ENCODE measurements at regions not wholly inside any gene's neighbourhood (a gene's known extent, or its start where the extent isn't known, plus 50 kb on each side); places are given as distances from the start of the nearest gene placed in this dataset.

GRCh38 chr11:10641912-10642697 is 51.5 kb downstream of the IRAG1 start:
- DNase-seq (ENCODE audit: low read depth), result no peak

GRCh38 chr11:10641177-10641911 is 52.2 kb downstream of the IRAG1 start:
- DNase-seq (ENCODE audit: low read depth), result no peak

DNA sequence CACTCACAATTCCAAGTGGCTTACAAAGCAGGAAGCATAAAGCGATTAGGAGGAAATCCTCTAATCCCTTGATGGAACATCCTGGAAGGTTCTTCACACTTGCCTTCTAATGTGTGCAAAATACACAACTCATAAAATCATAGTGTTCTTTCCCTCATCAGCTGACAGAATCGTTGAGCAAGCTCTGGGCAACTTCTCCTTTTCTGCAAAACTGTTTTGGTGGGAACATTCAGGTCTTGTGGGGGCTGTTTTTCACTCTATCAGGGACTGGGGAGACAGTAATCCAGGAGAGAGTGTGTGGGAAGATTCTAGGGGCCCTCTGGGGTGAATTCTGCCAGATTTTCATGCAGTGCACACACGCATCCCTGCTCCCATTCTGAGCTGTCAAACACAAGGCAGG is 53.2 kb downstream of the IRAG1 start:
- no peak for DNase-seq (ENCODE audit: low read depth)

- no peak for DNase-seq (ENCODE audit: low read depth)
Observed at GRCh38 chr11:10639350-10639749, 54.2 kb downstream of the IRAG1 start.

DNA sequence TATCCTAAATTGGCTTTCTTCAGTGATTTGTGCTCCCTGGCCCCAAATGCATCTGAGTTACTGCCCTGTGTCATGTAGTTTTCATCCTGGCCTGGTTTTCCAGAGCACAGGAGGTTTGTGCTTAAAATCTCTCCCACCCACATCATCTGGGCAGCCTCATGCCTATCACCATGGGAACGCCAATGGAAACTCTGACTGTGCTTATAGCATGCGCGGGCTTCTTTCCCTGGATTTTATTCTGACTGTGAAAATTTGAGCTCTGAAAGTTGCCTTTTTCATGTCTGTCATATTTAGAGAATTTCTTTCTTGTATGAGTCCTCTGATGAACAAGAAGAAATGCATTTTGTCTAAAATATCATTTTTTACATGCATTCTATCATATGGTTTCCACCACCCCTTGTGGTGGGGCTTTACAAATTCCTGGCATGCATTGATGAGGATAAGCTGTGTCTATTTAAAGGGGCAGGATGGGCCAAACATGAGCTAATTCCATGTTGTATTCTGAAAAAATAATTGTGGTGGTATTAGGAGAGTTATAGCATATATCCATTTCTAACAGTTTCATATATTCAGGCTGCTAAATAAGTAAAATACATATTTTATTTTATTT is 55.1 kb downstream of the IRAG1 start:
- peak; percentile 64 for DNase-seq (ENCODE audit: low read depth)

GRCh38 chr11:10637731-10638151 is 55.8 kb downstream of the IRAG1 start:
- no peak for DNase-seq (ENCODE audit: low read depth)

DNA sequence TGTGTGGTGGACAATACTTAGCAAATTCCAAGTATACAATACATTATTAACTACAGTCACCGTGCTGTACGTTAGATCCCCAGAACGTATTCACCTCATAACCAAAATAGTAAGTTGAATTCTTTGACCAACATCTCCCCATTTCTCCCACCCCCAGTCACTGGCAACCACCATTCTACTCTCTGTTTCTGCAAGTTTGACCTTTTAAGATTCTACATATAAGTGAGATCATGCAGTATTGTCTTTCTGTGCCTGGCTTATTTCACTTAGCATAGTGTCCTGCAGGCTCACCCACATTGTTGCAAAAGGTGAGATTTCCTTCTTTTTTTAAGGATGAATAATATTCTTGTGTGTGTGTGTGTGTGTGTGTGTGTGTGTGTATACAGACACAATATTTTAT is 59.1 kb downstream of the IRAG1 start:
- no peak for DNase-seq (ENCODE audit: low read depth)

- DNase-seq (ENCODE audit: low read depth), result no peak
Observed at GRCh38 chr11:10633261-10633660, 60.3 kb downstream of the IRAG1 start.

GRCh38 chr11:10632483-10632882 is 61.1 kb downstream of the IRAG1 start:
- DNase-seq (ENCODE audit: low read depth), result no peak

GRCh38 chr11:10631761-10632160 is 61.8 kb downstream of the IRAG1 start:
- no peak for DNase-seq (ENCODE audit: low read depth)

GRCh38 chr11:10629411-10630002 is 61.0 kb upstream of the LYVE1 start:
- DNase-seq (ENCODE audit: low read depth), result no peak

DNA sequence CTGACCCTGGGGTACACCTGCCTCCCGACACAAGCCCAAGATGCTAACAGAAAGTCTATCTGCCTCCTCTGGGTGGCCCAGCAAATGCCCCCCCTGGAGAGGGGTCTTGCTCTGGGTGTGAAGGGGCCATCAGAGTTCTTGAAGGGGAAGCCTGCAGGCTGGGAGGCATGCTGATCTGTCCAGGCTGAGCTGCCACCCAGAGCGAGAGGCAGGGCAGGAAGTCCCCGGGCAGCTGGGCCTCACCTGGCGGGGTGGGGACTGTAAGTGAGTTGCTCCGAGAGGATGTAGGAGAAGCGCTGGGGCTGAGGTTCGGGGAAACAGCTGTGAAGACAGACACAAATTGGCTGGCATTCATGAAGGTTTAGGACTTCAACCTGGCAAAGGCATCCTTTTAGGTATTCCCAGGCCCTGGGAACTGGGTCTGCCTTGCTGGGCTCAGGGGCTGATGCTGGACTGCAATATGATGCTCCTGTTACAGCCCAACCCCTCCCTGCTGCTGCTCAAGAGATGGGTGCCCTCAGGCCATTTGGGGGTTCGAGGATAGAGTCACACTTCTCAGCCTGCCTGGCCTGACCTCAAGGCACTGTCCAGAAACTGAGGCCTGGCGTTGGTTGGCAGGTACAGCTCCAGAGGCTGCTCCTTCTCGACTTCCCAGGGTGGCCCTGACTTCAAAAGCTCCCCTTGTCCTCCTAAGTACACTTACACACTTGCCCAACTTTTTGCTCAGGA is 60.2 kb upstream of the LYVE1 start:
- DNase-seq (ENCODE audit: low read depth), result no peak

- DNase-seq (ENCODE audit: low read depth), result no peak
Observed at GRCh38 chr11:10627816-10628215, 59.4 kb upstream of the LYVE1 start.

- DNase-seq (ENCODE audit: low read depth), result no peak
Observed at GRCh38 chr11:10627291-10627690, 58.8 kb upstream of the LYVE1 start.

GRCh38 chr11:10625982-10626311 is 57.5 kb upstream of the LYVE1 start:
- DNase-seq (ENCODE audit: low read depth), result no peak

DNA sequence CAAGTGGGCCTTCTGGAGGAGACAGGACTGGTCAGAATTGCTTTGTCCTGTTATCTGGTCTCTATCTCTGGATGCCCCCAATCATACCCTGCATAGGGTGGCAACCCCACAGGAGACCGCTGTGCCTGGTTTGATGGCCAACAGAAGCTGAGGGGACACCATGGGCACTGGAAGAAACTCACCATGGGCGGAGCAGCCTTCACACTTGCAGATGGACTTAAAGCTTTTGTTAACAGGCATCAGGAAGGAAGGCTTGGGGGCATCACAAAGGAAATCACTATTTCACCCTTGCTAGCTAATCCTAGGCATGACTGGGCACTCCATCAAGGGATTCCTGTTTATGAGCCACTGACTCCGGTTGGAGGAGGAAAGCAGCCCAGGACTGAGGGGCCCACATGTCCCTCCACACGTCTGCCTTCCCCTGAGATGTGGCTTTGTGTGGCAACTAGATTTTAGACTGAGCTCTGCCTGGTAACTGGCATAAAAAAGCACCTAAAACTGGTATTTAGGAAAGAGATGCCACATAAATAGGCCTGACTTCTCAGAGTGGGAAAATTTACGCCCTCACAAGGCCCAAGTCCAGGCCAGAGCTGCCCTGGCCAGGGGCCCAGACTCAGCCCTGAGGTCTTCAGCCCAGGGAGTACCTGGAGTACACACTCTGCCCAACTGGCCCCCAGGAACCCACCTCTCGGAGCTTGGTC is 57.0 kb upstream of the LYVE1 start:
- no peak for DNase-seq (ENCODE audit: low read depth)

GRCh38 chr11:10623797-10624761 is 55.6 kb upstream of the LYVE1 start:
- no peak for DNase-seq (ENCODE audit: low read depth)

DNA sequence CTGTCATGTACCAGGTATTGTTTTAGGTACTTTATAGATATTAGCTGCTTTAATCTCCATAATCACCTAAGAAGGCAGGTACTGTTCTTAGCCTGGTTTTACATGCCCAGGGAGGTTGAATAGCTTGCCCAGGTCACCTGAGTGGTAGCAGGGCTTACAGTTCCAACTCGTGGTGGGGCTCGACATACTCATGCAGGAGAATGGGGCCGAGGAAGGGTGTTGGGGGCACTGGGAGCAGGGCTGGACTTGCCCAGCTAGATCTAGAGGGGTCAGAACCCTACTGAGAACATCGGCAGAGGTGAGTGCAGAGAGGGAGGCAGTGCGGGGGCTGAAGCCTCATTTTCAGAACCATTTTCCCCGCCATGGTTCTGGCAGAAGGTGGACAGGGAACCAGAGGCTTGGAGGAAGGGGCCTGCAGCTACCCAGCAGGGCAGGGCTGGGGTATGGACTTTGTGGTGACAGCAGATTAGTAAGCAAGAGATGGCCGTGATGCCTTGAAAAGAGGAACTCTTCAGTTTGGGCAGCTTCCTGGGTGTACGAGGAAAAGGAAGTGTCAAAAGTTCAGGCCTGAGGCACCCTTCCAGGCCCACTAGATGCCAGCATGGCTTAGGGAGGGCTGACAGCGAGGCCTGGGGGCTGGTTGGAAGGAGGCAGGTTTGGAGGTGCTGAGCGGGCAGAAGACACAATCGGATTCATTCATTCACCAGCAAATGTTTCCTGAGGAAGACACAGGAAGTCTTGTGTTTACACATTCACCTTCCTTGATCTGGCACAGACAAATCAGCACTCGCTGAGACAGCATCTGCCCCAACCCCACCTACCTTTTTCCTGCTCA is 54.7 kb upstream of the LYVE1 start:
- no peak for DNase-seq (ENCODE audit: low read depth)

DNA sequence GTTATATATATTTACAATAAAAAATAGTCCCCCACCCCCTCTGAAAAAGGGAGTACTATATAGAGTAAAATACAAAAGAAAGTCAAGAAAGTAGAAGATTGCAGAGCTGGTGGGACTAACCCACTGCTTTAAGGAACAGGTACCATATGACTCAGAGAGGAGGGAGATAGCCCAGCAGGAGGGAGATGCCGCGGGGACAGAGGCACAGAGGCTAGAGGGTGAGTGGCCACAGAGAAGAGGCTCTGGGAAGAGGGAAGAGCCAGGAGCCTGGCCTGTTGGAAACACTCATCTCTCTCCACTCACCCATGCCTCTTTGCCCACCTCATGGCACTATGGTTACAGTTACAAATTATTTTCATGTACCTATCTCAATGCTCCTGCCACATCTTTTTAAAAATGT is 53.6 kb upstream of the LYVE1 start:
- no peak for DNase-seq (ENCODE audit: low read depth)
